HepG2 (cell line): ENCODE measurements at regions not wholly inside any gene's neighbourhood (a gene's known extent, or its start where the extent isn't known, plus 50 kb on each side); places are given as distances from the start of the nearest gene placed in this dataset.

Experiments
- MLXIP ChIP-seq: sonication (generic); formaldehyde crosslinking; IDR thresholded peaks from 2 replicates; pipeline ENCODE4 v1.9.0; 2021; ENCODE audit warnings: missing genetic modification reagents, borderline replicate concordance
- NFE2 ChIP-seq: sonication (generic); formaldehyde crosslinking; IDR thresholded peaks from 2 replicates; pipeline ENCODE4 v1.4.0; 2020; ENCODE audit warnings: missing genetic modification reagents
- SNAPC4 ChIP-seq: sonication (generic); formaldehyde crosslinking; IDR thresholded peaks from 2 replicates; pipeline ENCODE4 v1.4.0; 2020; ENCODE audit warnings: mild to moderate bottlenecking, missing genetic modification reagents
- THAP7 ChIP-seq: sonication (generic); formaldehyde crosslinking; IDR thresholded peaks from 2 replicates; pipeline ENCODE4 v1.8.1; 2023; ENCODE audit warnings: mild to moderate bottlenecking, missing genetic modification reagents
- ZNF646 ChIP-seq: sonication (generic); formaldehyde crosslinking; IDR thresholded peaks from 2 replicates; pipeline ENCODE4 v1.9.0; 2021; ENCODE audit warnings: mild to moderate bottlenecking, missing genetic modification reagents

GRCh38 chr6:142534076-142534475 is 232.3 kb downstream of the ADGRG6 start (continued):
- TF ChIP-seq THAP7 (CRISPR knock-in tag) (no peak), ZNF646 (CRISPR knock-in tag) (no peak), MLXIP (CRISPR knock-in tag) (no peak), SNAPC4 (CRISPR knock-in tag) (no peak), NFE2 (CRISPR knock-in tag) (no peak)
- TF ChIP-seq, all 625 proteins: peak for 0
